Osteocyte (in vitro differentiated cells): ENCODE measurements at regions not wholly inside any gene's neighbourhood (a gene's known extent, or its start where the extent isn't known, plus 50 kb on each side); places are given as distances from the start of the nearest gene placed in this dataset.
A peak's percentile ranks its signal among the peaks of the same experiment; 100 is the strongest.

Experiments used
- DNase-seq: peaks from one replicate; pipeline ENCODE4 v3.0.0; 2021; ENCODE audit warnings: mixed read lengths; ENCODE audit not compliant: unreplicated experiment; ENCODE audit errors: extremely low spot score
- H3K27ac Mint-ChIP-seq: one replicate; pipeline ENCODE4 v1.8.0; 2021; ENCODE audit warnings: mild to moderate bottlenecking, mixed read lengths; ENCODE audit not compliant: unreplicated experiment
- H3K27me3 Mint-ChIP-seq: one replicate; pipeline ENCODE4 v1.8.0; 2021; ENCODE audit warnings: mixed read lengths; ENCODE audit not compliant: unreplicated experiment
- H3K36me3 Mint-ChIP-seq: one replicate; pipeline ENCODE4 v1.8.0; 2021; ENCODE audit warnings: mixed read lengths; ENCODE audit not compliant: unreplicated experiment
- H3K4me1 Mint-ChIP-seq: one replicate; pipeline ENCODE4 v1.8.0; 2021; ENCODE audit warnings: mixed read lengths; ENCODE audit not compliant: unreplicated experiment
- H3K4me3 Mint-ChIP-seq: one replicate; pipeline ENCODE4 v1.8.0; 2021; ENCODE audit warnings: mild to moderate bottlenecking, moderate library complexity, mixed read lengths; ENCODE audit not compliant: unreplicated experiment
- H3K9me3 Mint-ChIP-seq: one replicate; pipeline ENCODE4 v1.8.0; 2021; ENCODE audit warnings: mixed read lengths; ENCODE audit not compliant: unreplicated experiment
- TF ChIP-seq, protein P1 (sequence below): fragments of 200-600 bp; sonication (generic); IDR thresholded peaks from 2 replicates; pipeline ENCODE4 v1.5.0; 2021; ENCODE audit warnings: antibody characterized with exemption, mild to moderate bottlenecking, moderate library complexity

- Mint-ChIP-seq H3K4me3 (no peak overlapping the region), H3K27ac (no peak overlapping the region), H3K36me3 (peaks cover 2% of the 10 kb centered on the region), H3K27me3 (peaks cover 10% of the 10 kb centered on the region), H3K9me3 (peaks cover 17% of the 10 kb centered on the region), H3K4me1 (no peaks in the 10 kb centered on the region)
- TF ChIP-seq, protein P1, sequence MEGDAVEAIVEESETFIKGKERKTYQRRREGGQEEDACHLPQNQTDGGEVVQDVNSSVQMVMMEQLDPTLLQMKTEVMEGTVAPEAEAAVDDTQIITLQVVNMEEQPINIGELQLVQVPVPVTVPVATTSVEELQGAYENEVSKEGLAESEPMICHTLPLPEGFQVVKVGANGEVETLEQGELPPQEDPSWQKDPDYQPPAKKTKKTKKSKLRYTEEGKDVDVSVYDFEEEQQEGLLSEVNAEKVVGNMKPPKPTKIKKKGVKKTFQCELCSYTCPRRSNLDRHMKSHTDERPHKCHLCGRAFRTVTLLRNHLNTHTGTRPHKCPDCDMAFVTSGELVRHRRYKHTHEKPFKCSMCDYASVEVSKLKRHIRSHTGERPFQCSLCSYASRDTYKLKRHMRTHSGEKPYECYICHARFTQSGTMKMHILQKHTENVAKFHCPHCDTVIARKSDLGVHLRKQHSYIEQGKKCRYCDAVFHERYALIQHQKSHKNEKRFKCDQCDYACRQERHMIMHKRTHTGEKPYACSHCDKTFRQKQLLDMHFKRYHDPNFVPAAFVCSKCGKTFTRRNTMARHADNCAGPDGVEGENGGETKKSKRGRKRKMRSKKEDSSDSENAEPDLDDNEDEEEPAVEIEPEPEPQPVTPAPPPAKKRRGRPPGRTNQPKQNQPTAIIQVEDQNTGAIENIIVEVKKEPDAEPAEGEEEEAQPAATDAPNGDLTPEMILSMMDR = no peak
- DNase-seq = no peak
Measured at GRCh38 chr5:10091701-10092100, 158.0 kb downstream of the ATPSCKMT start.

DNA sequence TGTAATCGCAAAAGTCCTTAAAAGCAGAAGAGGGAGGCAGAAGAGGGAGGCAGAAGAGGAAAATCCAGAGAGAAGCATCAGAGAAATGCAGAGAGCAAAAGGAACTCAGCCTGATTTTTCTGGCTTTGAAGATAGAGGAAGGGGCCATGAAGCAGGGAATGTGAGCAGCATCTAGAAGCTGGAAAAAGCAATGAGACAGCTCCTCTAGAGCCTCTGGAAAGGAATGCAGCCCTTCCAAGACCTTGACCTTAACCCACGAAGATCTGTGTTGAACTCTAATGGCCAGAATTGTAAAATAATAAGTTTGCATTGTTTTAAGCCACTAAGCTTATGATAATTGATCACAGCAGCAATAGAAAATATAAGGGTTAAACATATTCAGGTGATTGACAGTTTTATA lies 159.6 kb downstream of the ATPSCKMT start:
- peaks cover 8% of the 10 kb centered on the region for H3K27me3 Mint-ChIP-seq
- no peaks in the 10 kb centered on the region for H3K36me3 Mint-ChIP-seq
- no peak overlapping the region for H3K27ac Mint-ChIP-seq
- H3K4me3 Mint-ChIP-seq = no peak overlapping the region
- DNase-seq = no peak
- TF ChIP-seq, protein P1 = no peak
- H3K4me1 Mint-ChIP-seq = no peaks in the 10 kb centered on the region
- H3K9me3 Mint-ChIP-seq = peaks cover 13% of the 10 kb centered on the region

DNA sequence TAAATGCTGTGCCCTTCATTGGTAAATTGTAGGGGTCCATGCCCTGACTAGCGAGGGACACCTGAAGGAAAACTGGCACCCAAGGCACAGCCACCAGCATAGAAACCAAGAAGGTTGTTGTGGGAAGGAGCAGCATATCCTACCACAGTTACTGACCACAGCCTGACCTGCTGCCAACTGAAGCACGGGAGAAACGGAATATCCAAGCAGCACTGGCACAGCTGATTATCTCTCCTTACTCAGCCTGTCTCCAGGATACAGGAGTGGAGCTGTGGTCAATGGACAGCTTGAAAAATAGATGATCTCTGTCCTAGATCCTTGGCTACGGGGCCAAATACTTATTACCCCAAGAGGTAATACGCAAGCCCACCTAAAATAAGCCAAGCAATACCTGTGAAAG lies 164.5 kb downstream of the ATPSCKMT start:
- TF ChIP-seq, protein P1 = no peak
- no peak overlapping the region for H3K27ac Mint-ChIP-seq

DNA sequence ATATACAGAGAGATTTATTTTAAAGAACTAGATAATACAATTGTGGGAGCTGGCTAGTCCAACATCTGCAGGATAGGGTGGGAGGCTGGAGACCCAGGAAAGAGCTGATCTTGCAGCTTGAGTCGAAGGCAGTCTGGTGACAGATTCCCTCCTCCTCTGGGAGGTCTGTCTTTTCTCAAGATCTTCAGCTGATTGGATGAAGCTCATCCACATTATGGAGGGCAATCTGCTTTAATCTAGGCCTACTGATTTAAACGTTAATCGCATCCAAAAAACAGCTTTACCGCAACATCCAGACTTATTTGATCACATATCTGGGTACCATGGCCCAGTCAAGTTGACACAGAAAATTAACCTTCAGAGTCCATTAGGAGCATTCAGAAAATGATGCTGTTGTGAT lies 168.1 kb downstream of the ATPSCKMT start:
- Mint-ChIP-seq H3K9me3 (no peaks in the 10 kb centered on the region), H3K27ac (no peak overlapping the region), H3K27me3 (peaks cover 9% of the 10 kb centered on the region), H3K4me1 (peaks cover 14% of the 10 kb centered on the region), H3K36me3 (no peaks in the 10 kb centered on the region), H3K4me3 (no peak overlapping the region)
- DNase-seq = no peak
- TF ChIP-seq, protein P1 = no peak

More for the DNA sequence above, 164.5 kb downstream of the ATPSCKMT start:
- Mint-ChIP-seq H3K9me3 (peaks cover 5% of the 10 kb centered on the region), H3K36me3 (no peaks in the 10 kb centered on the region), H3K4me3 (no peak overlapping the region), H3K27me3 (peaks cover 9% of the 10 kb centered on the region), H3K4me1 (no peaks in the 10 kb centered on the region)
- DNase-seq = no peak

DNA sequence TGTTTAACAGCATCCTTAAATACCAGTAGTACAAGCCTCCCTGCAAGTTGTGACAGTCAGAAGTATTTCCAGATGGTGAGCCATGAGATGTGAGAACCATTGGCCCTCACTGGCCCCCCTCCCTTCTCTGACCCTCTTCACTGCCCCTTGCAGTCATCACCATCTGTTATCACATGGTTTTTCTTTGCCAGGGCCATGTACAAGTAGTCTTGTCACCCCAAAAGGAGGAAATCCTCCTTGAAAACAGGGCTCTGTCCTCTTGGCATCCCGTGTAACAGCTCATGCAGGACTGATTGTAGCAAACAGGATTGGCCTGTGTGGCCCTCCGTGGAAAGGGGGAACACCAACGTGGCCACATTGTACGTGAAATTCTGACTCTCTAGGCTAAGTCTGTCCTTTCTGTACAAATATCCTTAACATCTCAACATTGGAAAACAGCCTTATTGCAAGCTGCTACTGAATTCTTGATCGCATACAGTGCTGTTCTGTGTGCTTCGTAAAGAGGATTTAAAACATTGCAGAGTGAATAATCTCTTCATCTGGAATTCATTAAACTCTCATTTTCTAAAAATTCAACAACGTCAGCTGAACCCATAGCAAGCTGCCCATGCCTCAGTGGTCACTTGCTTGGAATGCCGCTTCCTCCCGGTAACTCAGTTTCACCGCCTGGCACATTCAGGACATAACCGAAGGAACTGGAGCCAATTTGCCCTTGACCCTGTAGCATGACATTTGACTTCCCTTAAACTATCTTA lies 171.7 kb downstream of the ATPSCKMT start:
- peaks cover 14% of the 10 kb centered on the region for H3K4me1 Mint-ChIP-seq
- peak overlapping the region; percentile 45 for H3K27ac Mint-ChIP-seq
- H3K27me3 Mint-ChIP-seq = peaks cover 14% of the 10 kb centered on the region
- H3K36me3 Mint-ChIP-seq = no peaks in the 10 kb centered on the region
- no peak overlapping the region for H3K4me3 Mint-ChIP-seq
- no peak for DNase-seq
- TF ChIP-seq, protein P1 = no peak
- H3K9me3 Mint-ChIP-seq = no peaks in the 10 kb centered on the region
